DOHH2 (cell line): ENCODE measurements at regions not wholly inside any gene's neighbourhood (a gene's known extent, or its start where the extent isn't known, plus 50 kb on each side); places are given as distances from the start of the nearest gene placed in this dataset.

ENCODE experiments used
- H3F3A ChIP-seq: fragments of 200-600 bp; sonication (generic), shearing (Covaris generic); 2 replicates; pipeline ENCODE4 v1.6.0; 2016; ENCODE audit warnings: antibody characterized with exemption, mild to moderate bottlenecking; ENCODE audit not compliant: control insufficient read depth, insufficient read depth
- H3K27ac ChIP-seq: fragments of 200-600 bp; sonication (generic); 2 replicates; pipeline ENCODE4 v1.5.1; 2014; ENCODE audit warnings: low read depth, mild to moderate bottlenecking, low read length, moderate library complexity
- H3K27me3 ChIP-seq: fragments of 200-600 bp; sonication (generic); 2 replicates; pipeline ENCODE4 v1.6.1; 2014; ENCODE audit warnings: mild to moderate bottlenecking, low read length, mixed read lengths; ENCODE audit not compliant: control insufficient read depth
- H3K36me3 ChIP-seq: fragments of 200-600 bp; sonication (generic); 2 replicates; pipeline ENCODE4 v1.6.1; 2014; ENCODE audit warnings: mild to moderate bottlenecking, low read length, moderate library complexity, mixed read lengths; ENCODE audit not compliant: control insufficient read depth
- H3K4me1 ChIP-seq: fragments of 200-600 bp; sonication (generic); 2 replicates; pipeline ENCODE4 v1.6.1; 2014; ENCODE audit warnings: mild to moderate bottlenecking, low read length, mixed read lengths; ENCODE audit not compliant: control insufficient read depth
- H3K4me2 ChIP-seq: fragments of 200-600 bp; sonication (generic); 2 replicates; pipeline ENCODE4 v1.6.0; 2014; ENCODE audit warnings: mild to moderate bottlenecking, low read length, moderate library complexity
- H3K4me3 ChIP-seq: fragments of 200-600 bp; sonication (generic); 2 replicates; pipeline ENCODE4 v1.5.1; 2014; ENCODE audit warnings: mild to moderate bottlenecking, low read length, mixed read lengths
- H3K79me2 ChIP-seq: fragments of 200-600 bp; sonication (generic); 2 replicates; pipeline ENCODE4 v1.6.1; 2014; ENCODE audit warnings: mild to moderate bottlenecking, low read length, mixed read lengths; ENCODE audit not compliant: control insufficient read depth
- H3K9me2 ChIP-seq: fragments of 200-600 bp; sonication (generic); replicated peaks from 2 replicates; pipeline ENCODE4 v1.6.1; 2014; ENCODE audit warnings: mild to moderate bottlenecking, low read length, mixed read lengths; ENCODE audit not compliant: control insufficient read depth
- H3K9me3 ChIP-seq: fragments of 200-600 bp; sonication (generic); 2 replicates; pipeline ENCODE4 v1.6.1; 2014; ENCODE audit warnings: antibody characterized with exemption, low read length, mixed read lengths; ENCODE audit not compliant: control insufficient read depth, insufficient read depth
- H4K20me1 ChIP-seq: fragments of 200-600 bp; sonication (generic); 2 replicates; pipeline ENCODE4 v1.6.0; 2014; ENCODE audit warnings: low read depth, mild to moderate bottlenecking, antibody characterized with exemption, low read length, moderate library complexity; ENCODE audit not compliant: control insufficient read depth, insufficient read depth
- CTCF ChIP-seq: fragments of 200-600 bp; sonication (generic); IDR thresholded peaks from one replicate; pipeline ENCODE4 v1.5.1; 2014; ENCODE audit warnings: antibody characterized with exemption, mild to moderate bottlenecking, low read depth, low read length; ENCODE audit not compliant: poor library complexity, severe bottlenecking
- EZH2phosphoT487 ChIP-seq: fragments of 200-600 bp; sonication (generic); IDR thresholded peaks from 2 replicates; pipeline ENCODE4 v1.6.1; 2017; ENCODE audit warnings: borderline replicate concordance, mild to moderate bottlenecking, antibody characterized with exemption, low read length, moderate library complexity, mixed read lengths

GRCh38 chr15:93424131-93424530 is 335.1 kb upstream of the RGMA start:
- no peaks in the 10 kb centered on the region for H3K4me1 ChIP-seq
- no peak overlapping the region for H3K4me2 ChIP-seq
- H3K4me3 ChIP-seq: no peak overlapping the region
- H3K9me2 ChIP-seq: no peaks in the 10 kb centered on the region
- no peaks in the 10 kb centered on the region for H4K20me1 ChIP-seq
- no peaks in the 10 kb centered on the region for H3K36me3 ChIP-seq
- H3K27ac ChIP-seq: no peak overlapping the region
- no peaks in the 10 kb centered on the region for H3F3A ChIP-seq
- no peaks in the 10 kb centered on the region for H3K9me3 ChIP-seq
- no peaks in the 10 kb centered on the region for H3K27me3 ChIP-seq
- TF ChIP-seq CTCF: no peak
- no peak for TF ChIP-seq EZH2phosphoT487
- H3K79me2 ChIP-seq: no peaks in the 10 kb centered on the region

- TF ChIP-seq CTCF (no peak), EZH2phosphoT487 (no peak)
- H3K27ac ChIP-seq: no peak overlapping the region
- no peak overlapping the region for H3K4me2 ChIP-seq
- H3K9me2 ChIP-seq: no peaks in the 10 kb centered on the region
- H3K36me3 ChIP-seq: no peaks in the 10 kb centered on the region
- H3K4me1 ChIP-seq: no peaks in the 10 kb centered on the region
- H3F3A ChIP-seq: no peaks in the 10 kb centered on the region
- no peaks in the 10 kb centered on the region for H4K20me1 ChIP-seq
- no peak overlapping the region for H3K4me3 ChIP-seq
- no peaks in the 10 kb centered on the region for H3K27me3 ChIP-seq
- no peaks in the 10 kb centered on the region for H3K79me2 ChIP-seq
- H3K9me3 ChIP-seq: no peaks in the 10 kb centered on the region
Measured at GRCh38 chr15:93422476-93422875, 333.5 kb upstream of the RGMA start.

GRCh38 chr15:93420477-93420876 is 331.5 kb upstream of the RGMA start:
- no peaks in the 10 kb centered on the region for H3K79me2 ChIP-seq
- H3K4me1 ChIP-seq: no peaks in the 10 kb centered on the region
- no peaks in the 10 kb centered on the region for H3K9me3 ChIP-seq
- no peaks in the 10 kb centered on the region for H3K9me2 ChIP-seq
- no peak overlapping the region for H3K4me3 ChIP-seq
- no peak for TF ChIP-seq CTCF
- no peak for TF ChIP-seq EZH2phosphoT487
- no peak overlapping the region for H3K27ac ChIP-seq
- H3K4me2 ChIP-seq: no peak overlapping the region
- no peaks in the 10 kb centered on the region for H3K27me3 ChIP-seq
- H3K36me3 ChIP-seq: no peaks in the 10 kb centered on the region
- H3F3A ChIP-seq: no peaks in the 10 kb centered on the region
- no peaks in the 10 kb centered on the region for H4K20me1 ChIP-seq

- H4K20me1 ChIP-seq: no peaks in the 10 kb centered on the region
- H3K79me2 ChIP-seq: no peaks in the 10 kb centered on the region
- no peak overlapping the region for H3K4me2 ChIP-seq
- no peaks in the 10 kb centered on the region for H3K9me3 ChIP-seq
- H3F3A ChIP-seq: no peaks in the 10 kb centered on the region
- H3K9me2 ChIP-seq: no peaks in the 10 kb centered on the region
- H3K27ac ChIP-seq: no peak overlapping the region
- H3K4me1 ChIP-seq: no peaks in the 10 kb centered on the region
- no peak overlapping the region for H3K4me3 ChIP-seq
- no peak for TF ChIP-seq CTCF
- no peak for TF ChIP-seq EZH2phosphoT487
- H3K27me3 ChIP-seq: no peaks in the 10 kb centered on the region
- no peaks in the 10 kb centered on the region for H3K36me3 ChIP-seq
Measured at GRCh38 chr15:93420050-93420452, 331.0 kb upstream of the RGMA start.
